ENCODE measurements at regions not wholly inside any gene's neighbourhood (a gene's known extent, or its start where the extent isn't known, plus 50 kb on each side); places are given as distances from the start of the nearest gene placed in this dataset.

DNA sequence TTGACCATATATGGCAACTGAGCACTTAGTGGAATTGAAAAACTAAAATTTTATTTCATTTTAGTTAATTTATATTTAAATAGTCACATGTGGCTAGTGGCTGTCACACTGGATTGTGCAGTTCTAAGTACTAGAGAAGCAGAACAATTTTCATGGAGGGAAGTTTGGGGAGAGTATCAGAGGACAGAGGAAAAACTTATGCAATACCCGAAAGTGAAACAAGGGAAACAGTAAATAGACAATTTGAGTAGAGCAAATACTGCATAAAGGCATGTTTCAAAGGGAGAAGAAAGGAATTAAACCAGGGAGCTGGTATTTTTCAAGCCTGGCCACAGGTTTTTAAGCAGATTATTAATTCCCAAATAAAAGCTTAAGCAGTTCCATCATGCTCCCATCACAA lies 590.5 kb upstream of the RORB start:
- H3K9me3 ChIP-seq: no peaks in the 10 kb centered on the region
- intact Hi-C loops (cut with DNase I): no loop called here
- H3K27me3 ChIP-seq: no peaks in the 10 kb centered on the region
- ATAC-seq: no peak
- DNase-seq: no peak
- WGBS, 2 donors: 35 to 41% methylated on average over 1 of the region's 1 CpG
- TF ChIP-seq, protein P1, sequence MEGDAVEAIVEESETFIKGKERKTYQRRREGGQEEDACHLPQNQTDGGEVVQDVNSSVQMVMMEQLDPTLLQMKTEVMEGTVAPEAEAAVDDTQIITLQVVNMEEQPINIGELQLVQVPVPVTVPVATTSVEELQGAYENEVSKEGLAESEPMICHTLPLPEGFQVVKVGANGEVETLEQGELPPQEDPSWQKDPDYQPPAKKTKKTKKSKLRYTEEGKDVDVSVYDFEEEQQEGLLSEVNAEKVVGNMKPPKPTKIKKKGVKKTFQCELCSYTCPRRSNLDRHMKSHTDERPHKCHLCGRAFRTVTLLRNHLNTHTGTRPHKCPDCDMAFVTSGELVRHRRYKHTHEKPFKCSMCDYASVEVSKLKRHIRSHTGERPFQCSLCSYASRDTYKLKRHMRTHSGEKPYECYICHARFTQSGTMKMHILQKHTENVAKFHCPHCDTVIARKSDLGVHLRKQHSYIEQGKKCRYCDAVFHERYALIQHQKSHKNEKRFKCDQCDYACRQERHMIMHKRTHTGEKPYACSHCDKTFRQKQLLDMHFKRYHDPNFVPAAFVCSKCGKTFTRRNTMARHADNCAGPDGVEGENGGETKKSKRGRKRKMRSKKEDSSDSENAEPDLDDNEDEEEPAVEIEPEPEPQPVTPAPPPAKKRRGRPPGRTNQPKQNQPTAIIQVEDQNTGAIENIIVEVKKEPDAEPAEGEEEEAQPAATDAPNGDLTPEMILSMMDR (IDR thresholded peaks at IDR 0.05): no peak
- TF ChIP-seq POLR2A (IDR thresholded peaks at IDR 0.05): no peak
- no peaks in the 10 kb centered on the region for H3K36me3 ChIP-seq (replicated peaks in 1 of 2; ENCODE audit: insufficient read depth in 1 of 2, low read depth in 2 of 2)
- no peaks in the 10 kb centered on the region for H3K4me1 ChIP-seq
- no peak overlapping the region for H3K27ac ChIP-seq
- no peak overlapping the region for H3K4me3 ChIP-seq

DNA sequence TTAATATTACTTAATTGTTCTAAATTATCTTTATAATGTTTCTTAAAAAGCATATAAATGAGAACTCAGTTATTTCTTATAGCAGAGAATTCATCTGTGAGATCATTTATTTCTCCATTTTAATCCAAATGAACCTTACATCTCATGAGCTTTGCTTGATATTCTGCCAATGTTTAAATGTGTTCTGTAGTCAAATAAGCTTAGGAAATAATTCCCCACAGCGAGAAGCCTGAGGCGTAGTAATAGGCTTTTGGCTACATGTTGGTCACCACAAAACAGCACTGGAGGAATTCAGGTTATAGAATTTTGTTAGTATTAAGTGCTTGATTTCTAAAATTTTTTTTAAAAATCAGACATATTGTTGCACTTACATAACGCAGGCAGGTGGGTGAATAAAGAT lies 585.3 kb upstream of the RORB start:
- DNase-seq (no peak), ATAC-seq (no peak)
- no peaks in the 10 kb centered on the region for H3K4me1 ChIP-seq
- no peak overlapping the region for H3K4me3 ChIP-seq
- TF ChIP-seq, protein P1 (IDR thresholded peaks at IDR 0.05): no peak
- TF ChIP-seq POLR2A (IDR thresholded peaks at IDR 0.05): no peak
- no peak overlapping the region for H3K27ac ChIP-seq
- intact Hi-C loops (cut with DNase I): no loop called here
- peaks cover 0 to 4% of the 10 kb centered on the region in 2 donors for H3K27me3 ChIP-seq
- no peaks in the 10 kb centered on the region for H3K36me3 ChIP-seq (replicated peaks in 1 of 2; ENCODE audit: insufficient read depth in 1 of 2, low read depth in 2 of 2)
- WGBS, 2 donors: 67 to 79% methylated on average over 3 of the region's 3 CpGs
- H3K9me3 ChIP-seq: no peaks in the 10 kb centered on the region

GRCh38 chr9:73916016-73916673 lies 581.0 kb upstream of the RORB start:
- ATAC-seq (no peak), DNase-seq (no peak)
- Histone ChIP-seq H3K27ac (no peak overlapping the region), H3K9me3 (no peaks in the 10 kb centered on the region), H3K36me3 (replicated peaks in 1 of 2; ENCODE audit: insufficient read depth in 1 of 2, low read depth in 2 of 2) (no peaks in the 10 kb centered on the region), H3K4me3 (no peak overlapping the region), H3K4me1 (no peaks in the 10 kb centered on the region), H3K27me3 (peaks cover 0 to 4% of the 10 kb centered on the region in 2 donors)
- intact Hi-C loops (cut with DNase I): no loop called here
- WGBS, 2 donors: 42 to 43% methylated on average over 6 of the region's 6 CpGs
- no peak for TF ChIP-seq POLR2A (IDR thresholded peaks at IDR 0.05)
- TF ChIP-seq, protein P1 (IDR thresholded peaks at IDR 0.05): no peak

DNA sequence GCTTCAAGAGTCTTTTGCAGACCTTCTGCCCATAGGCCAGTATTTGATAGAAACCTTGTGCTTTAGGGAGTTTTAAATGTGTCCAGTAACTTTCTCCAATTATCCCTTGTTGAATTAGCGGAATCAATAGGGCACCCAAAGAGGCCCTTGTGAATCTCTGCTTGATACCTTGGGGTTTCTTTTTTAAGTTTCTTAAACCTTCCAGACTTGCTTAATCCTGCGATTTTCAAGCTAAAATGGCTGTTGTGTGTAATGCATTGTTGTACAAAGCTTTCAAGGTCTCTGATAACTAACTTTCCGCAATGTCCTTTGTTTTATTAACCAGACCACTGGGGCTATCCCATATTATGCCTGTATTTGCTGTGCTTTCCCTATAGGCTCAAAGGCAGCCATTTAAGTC lies 577.4 kb upstream of the RORB start:
- ATAC-seq: no peak
- Histone ChIP-seq H3K4me1 (no peaks in the 10 kb centered on the region), H3K27ac (no peak overlapping the region), H3K27me3 (peaks cover 0 to 4% of the 10 kb centered on the region in 2 donors), H3K9me3 (no peaks in the 10 kb centered on the region), H3K36me3 (replicated peaks in 1 of 2; ENCODE audit: insufficient read depth in 1 of 2, low read depth in 2 of 2) (no peaks in the 10 kb centered on the region), H3K4me3 (no peak overlapping the region)
- DNase-seq: no peak
- TF ChIP-seq POLR2A (IDR thresholded peaks at IDR 0.05): no peak
- TF ChIP-seq, protein P1 (IDR thresholded peaks at IDR 0.05): no peak
- intact Hi-C loops (cut with DNase I): no loop called here
- WGBS, 2 donors: 53 to 70% methylated on average over 3 of the region's 3 CpGs

DNA sequence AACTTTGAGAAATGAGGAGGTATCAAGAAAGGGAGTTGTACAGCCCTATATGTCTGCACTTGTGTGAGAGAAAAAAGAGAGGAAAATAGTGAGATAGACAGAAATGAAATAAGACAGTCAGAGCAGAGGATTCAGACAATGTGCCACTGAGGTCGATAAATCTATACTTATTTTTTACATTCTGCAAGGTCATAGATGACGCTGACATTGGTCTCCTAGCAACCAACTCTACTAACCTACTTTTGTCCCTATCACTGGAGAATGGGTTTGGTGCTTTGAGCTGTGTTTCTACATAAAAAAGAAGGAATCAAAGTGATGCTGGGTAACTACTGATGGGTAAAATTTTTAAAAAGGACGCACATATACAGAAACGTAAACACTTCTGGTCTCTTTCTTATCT lies 573.3 kb upstream of the RORB start:
- intact Hi-C loops (cut with DNase I): no loop called here
- H3K4me3 ChIP-seq: no peak overlapping the region
- no peaks in the 10 kb centered on the region for H3K36me3 ChIP-seq (replicated peaks in 1 of 2; ENCODE audit: insufficient read depth in 1 of 2, low read depth in 2 of 2)
- no peaks in the 10 kb centered on the region for H3K27me3 ChIP-seq
- WGBS, 2 donors: 35 to 39% methylated on average over 4 of the region's 4 CpGs
- no peaks in the 10 kb centered on the region for H3K9me3 ChIP-seq
- H3K27ac ChIP-seq: no peak overlapping the region
- H3K4me1 ChIP-seq: no peaks in the 10 kb centered on the region
- ATAC-seq (no peak), DNase-seq (no peak)
- TF ChIP-seq, protein P1 (IDR thresholded peaks at IDR 0.05): no peak
- TF ChIP-seq POLR2A (IDR thresholded peaks at IDR 0.05): no peak

Data from body of pancreas (tissue), 4 donors.